Psoas muscle (tissue), 7 donors: ENCODE measurements at regions not wholly inside any gene's neighbourhood (a gene's known extent, or its start where the extent isn't known, plus 50 kb on each side); places are given as distances from the start of the nearest gene placed in this dataset.

Source experiments
- ATAC-seq, 4 donors: fragments of 200-7000 bp; cut with Tn5 transposase; one replicate each; pipeline ENCODE4 v1.9.1; 2020; ENCODE audit warnings: moderate library complexity in 3 of 4, mild to moderate bottlenecking in 2 of 4
- DNase-seq, 2 donors: peaks; one replicate each; pipeline ENCODE4 v3.0.0-alpha.2; 2020
- H3K27ac ChIP-seq: fragments of 200-600 bp; one replicate; pipeline ENCODE4 v1.8.0; 2022
- H3K27me3 ChIP-seq, 3 donors: fragments of 200-600 bp in 1 of 3; one replicate each; pipeline versions ENCODE4 v1.6.1 to v1.8.0; 2013 to 2022; ENCODE audit warnings: low read length in 2 of 3, mild to moderate bottlenecking in 2 of 3, moderate library complexity in 1 of 3; ENCODE audit not compliant: insufficient read depth in 3 of 3
- H3K36me3 ChIP-seq, 2 donors: fragments of 200-600 bp in 1 of 2; one replicate each; pipeline versions ENCODE4 v1.6.1 to v1.8.0; 2013 to 2022; ENCODE audit warnings: low read depth in 1 of 2, mild to moderate bottlenecking in 1 of 2, moderate library complexity in 1 of 2; ENCODE audit not compliant: insufficient read depth in 1 of 2
- H3K4me1 ChIP-seq: fragments of 200-600 bp; one replicate; pipeline ENCODE4 v1.8.0; 2022
- H3K4me3 ChIP-seq: fragments of 200-600 bp; one replicate; pipeline ENCODE4 v1.8.0; 2022; ENCODE audit warnings: mild to moderate bottlenecking
- H3K9me3 ChIP-seq: fragments of 200-600 bp; one replicate; pipeline ENCODE4 v1.8.0; 2022
- CTCF ChIP-seq: fragments of 200-600 bp; IDR thresholded peaks from one replicate; pipeline ENCODE4 v1.8.0; 2022; ENCODE audit warnings: antibody characterized with exemption
- WGBS, 3 donors: extraction: QIAGEN DNeasy Blood & Tissue Kit; methylation state at CpG; one replicate each; pipeline versions ENCODE4 v1.1.6 to v1.1.7; 2013; 5-methylcytosine and 5-hydroxymethylcytosine counted together
- intact Hi-C, 2 donors: fragments of 100-400 bp; cut with DNase I; formaldehyde crosslinking; loops; one replicate each; pipeline versions ENCODE4 v1.11.0 to v1.14.2; 2022
- donor health status: healthy with polysubstance abuse.
- donor health status: DM: no; HTN: no; CAD: no; lungs with moderate emphysema.
- donor health status: Bipolar disorder and iron deficiency.
- donor health status: healthy.
- donor health status: DM: yes; HTN: yes; CAD: no.
- donor health status: DM: no; HTN: no; CAD: no.
- donor health status: DM: yes; HTN: yes; CAD: no.

- Histone ChIP-seq H3K4me3 (no peak overlapping the region), H3K4me1 (no peaks in the 10 kb centered on the region), H3K27ac (no peak overlapping the region), H3K9me3 (no peaks in the 10 kb centered on the region), H3K36me3 (no peaks in the 10 kb centered on the region), H3K27me3 (no peaks in the 10 kb centered on the region)
- intact Hi-C loops = no loop called here
- no peak for TF ChIP-seq CTCF
- no peak for ATAC-seq
- DNase-seq = no peak
- whole genome bisulfite sequencing, 3 donors = 82 to 86% (median 83%) methylated on average over 8 of the region's 8 CpGs
These were observed 157.0 kb upstream of the CITED2 start for GRCh38 chr6:139531148-139532115.

GRCh38 chr6:139530561-139530960, 156.1 kb upstream of the CITED2 start:
- Histone ChIP-seq H3K27ac (no peak overlapping the region), H3K36me3 (no peaks in the 10 kb centered on the region), H3K27me3 (no peaks in the 10 kb centered on the region), H3K4me1 (no peaks in the 10 kb centered on the region), H3K4me3 (no peak overlapping the region), H3K9me3 (no peaks in the 10 kb centered on the region)
- ATAC-seq (no peak), DNase-seq (no peak)
- intact Hi-C loops = no loop called here
- no peak for TF ChIP-seq CTCF
- 49 to 75% (median 63%) methylated on average over 7 of the region's 7 CpGs for WGBS, 3 donors

- Histone ChIP-seq H3K27ac (no peak overlapping the region), H3K36me3 (no peaks in the 10 kb centered on the region), H3K4me1 (no peaks in the 10 kb centered on the region), H3K27me3 (no peaks in the 10 kb centered on the region), H3K9me3 (no peaks in the 10 kb centered on the region), H3K4me3 (no peak overlapping the region)
- intact Hi-C loops = no loop called here
- WGBS, 3 donors = 88 to 93% (median 89%) methylated on average over 1 of the region's 1 CpG
- DNase-seq (no peak), ATAC-seq (no peak)
- TF ChIP-seq CTCF = no peak
These were observed 155.0 kb upstream of the CITED2 start for GRCh38 chr6:139529420-139529819.

- 88 to 94% (median 91%) methylated on average over 2 of the region's 2 CpGs for WGBS, 3 donors
- H3K4me3 ChIP-seq = no peak overlapping the region
- H3K27me3 ChIP-seq = no peaks in the 10 kb centered on the region
- DNase-seq (no peak), ATAC-seq (no peak)
- TF ChIP-seq CTCF = no peak
- H3K36me3 ChIP-seq = no peaks in the 10 kb centered on the region
- H3K4me1 ChIP-seq = no peaks in the 10 kb centered on the region
- H3K9me3 ChIP-seq = no peaks in the 10 kb centered on the region
- no peak overlapping the region for H3K27ac ChIP-seq
- intact Hi-C loops = no loop called here
These were observed 154.0 kb upstream of the CITED2 start for GRCh38 chr6:139528471-139528870.

- DNase-seq (no peak), ATAC-seq (no peak)
- H3K27ac ChIP-seq = no peak overlapping the region
- H3K27me3 ChIP-seq = no peaks in the 10 kb centered on the region
- no peak for TF ChIP-seq CTCF
- 53 to 69% (median 53%) methylated on average over 2 of the region's 2 CpGs for WGBS, 3 donors
- H3K4me1 ChIP-seq = peaks cover under 1% of the 10 kb centered on the region
- intact Hi-C loops = no loop called here
- H3K36me3 ChIP-seq = no peaks in the 10 kb centered on the region
- no peaks in the 10 kb centered on the region for H3K9me3 ChIP-seq
- H3K4me3 ChIP-seq = no peak overlapping the region
These were observed 151.0 kb upstream of the CITED2 start for GRCh38 chr6:139525415-139525814.
